Aorta (tissue), 5 donors: ENCODE measurements at regions not wholly inside any gene's neighbourhood (a gene's known extent, or its start where the extent isn't known, plus 50 kb on each side); places are given as distances from the start of the nearest gene placed in this dataset.
"Not testable (repeated sequence)": the region's sequence is repeated elsewhere in the genome, so short reads cannot be mapped to it uniquely, and the experiment has no call there.

Experiments
- ATAC-seq: fragments of 200-7000 bp; cut with Tn5 transposase; one replicate; pipeline ENCODE4 v1.9.1; 2022; ENCODE audit warnings: moderate library complexity; ENCODE audit not compliant: low FRiP score
- DNase-seq, 2 donors: peaks; one replicate each; pipeline ENCODE4 v3.0.0-alpha.2; 2020
- H3K27ac ChIP-seq, 2 donors: one replicate each; pipeline ENCODE4 v1.5.1; 2013; ENCODE audit warnings: low read length in 2 of 2, mild to moderate bottlenecking in 2 of 2, moderate library complexity in 2 of 2, control low read depth in 1 of 2, inconsistent platforms in 1 of 2, low read depth in 1 of 2
- H3K27me3 ChIP-seq, 2 donors: one replicate each; pipeline ENCODE4 v1.6.1; 2013; ENCODE audit warnings: control low read depth in 1 of 2, low read length in 1 of 2, mild to moderate bottlenecking in 1 of 2, moderate library complexity in 1 of 2; ENCODE audit not compliant: insufficient read depth in 2 of 2, control insufficient read depth in 1 of 2
- H3K36me3 ChIP-seq, 2 donors: one replicate each; pipeline ENCODE4 v1.6.1; 2013; ENCODE audit warnings: control low read depth in 1 of 2, low read length in 1 of 2, mild to moderate bottlenecking in 1 of 2; ENCODE audit not compliant: insufficient read depth in 2 of 2, control insufficient read depth in 1 of 2
- H3K4me1 ChIP-seq, 2 donors: one replicate each; pipeline ENCODE4 v1.6.1; 2013; ENCODE audit warnings: low read length in 2 of 2, control low read depth in 1 of 2, mild to moderate bottlenecking in 1 of 2, moderate library complexity in 1 of 2; ENCODE audit not compliant: insufficient read depth in 2 of 2, control insufficient read depth in 1 of 2
- H3K4me3 ChIP-seq, 2 donors: one replicate each; pipeline ENCODE4 v1.5.1; 2013; ENCODE audit warnings: low read length in 2 of 2, control low read depth in 1 of 2, mild to moderate bottlenecking in 1 of 2
- H3K9me3 ChIP-seq: one replicate; pipeline ENCODE4 v1.6.1; 2013; ENCODE audit warnings: mild to moderate bottlenecking, low read length; ENCODE audit not compliant: control insufficient read depth
- WGBS, 2 donors: extraction: QIAGEN DNeasy Blood & Tissue Kit; methylation state at CpG; one replicate each; pipeline ENCODE4 v1.1.7; 2013; 5-methylcytosine and 5-hydroxymethylcytosine counted together
- intact Hi-C, 2 donors: fragments of 100-400 bp; cut with DNase I; formaldehyde crosslinking; loops; one replicate each; pipeline versions ENCODE4 v1.14.2 to v1.15.0; 2022
- microRNA-seq, 2 donors: library from miRNA; unstranded; fragments of <30 nt; microRNA quantifications; one replicate each; pipeline ENCODE4 v1.2.0, GENCODE V29; 2020
- donor health status: healthy with polysubstance abuse.
- donor health status: Bipolar disorder and iron deficiency.
- donor health status: DM: no; HTN: no; CAD: no.
- donor health status: DM: no; HTN: no; CAD: no.
- donor health status: DM: yes; HTN: yes; CAD: no.

GRCh38 chr6:106727480-106728149, 98.2 kb downstream of the QRSL1 start:
- H3K4me3 ChIP-seq: no peak overlapping the region
- peaks cover 0 to 1% of the 10 kb centered on the region in 2 donors for H3K4me1 ChIP-seq
- ATAC-seq (no peak), DNase-seq (no peak)
- H3K27ac ChIP-seq: no peak overlapping the region
- WGBS, 2 donors: 63 to 75% methylated on average over 3 of the region's 3 CpGs
- no peaks in the 10 kb centered on the region for H3K9me3 ChIP-seq
- H3K27me3 ChIP-seq: no peaks in the 10 kb centered on the region
- intact Hi-C loops: no loop called here
- H3K36me3 ChIP-seq: no peaks in the 10 kb centered on the region

- H3K27ac ChIP-seq: no peak overlapping the region
- H3K36me3 ChIP-seq: no peaks in the 10 kb centered on the region
- no peak for DNase-seq
- H3K27me3 ChIP-seq: no peaks in the 10 kb centered on the region
- no peaks in the 10 kb centered on the region for H3K9me3 ChIP-seq
- intact Hi-C loops: no loop called here
- no peaks in the 10 kb centered on the region for H3K4me1 ChIP-seq
- ATAC-seq: no peak
- H3K4me3 ChIP-seq: no peak overlapping the region
- whole genome bisulfite sequencing, 2 donors: 24 to 27% methylated on average over 2 of the region's 2 CpGs
These were observed 95.5 kb downstream of the QRSL1 start for GRCh38 chr6:106724848-106725247.

GRCh38 chr6:106724337-106724736, 95.0 kb downstream of the QRSL1 start:
- Histone ChIP-seq H3K4me1 (no peaks in the 10 kb centered on the region), H3K27ac (no peak overlapping the region), H3K36me3 (no peaks in the 10 kb centered on the region), H3K27me3 (no peaks in the 10 kb centered on the region), H3K9me3 (no peaks in the 10 kb centered on the region), H3K4me3 (no peak overlapping the region)
- intact Hi-C loops: no loop called here
- DNase-seq: no peak
- 90 to 93% methylated on average over 4 of the region's 4 CpGs for WGBS, 2 donors
- ATAC-seq: no peak

- 99 to 100% methylated on average over 2 of the region's 2 CpGs for WGBS, 2 donors
- H3K27ac ChIP-seq, H3K4me1 ChIP-seq, ATAC-seq, DNase-seq, H3K36me3 ChIP-seq, intact Hi-C loops, H3K4me3 ChIP-seq, H3K27me3 ChIP-seq, H3K9me3 ChIP-seq: not testable (repeated sequence)
These were observed 94.0 kb downstream of the QRSL1 start for GRCh38 chr6:106723419-106723818.

- H3K36me3 ChIP-seq, DNase-seq, ATAC-seq, H3K27ac ChIP-seq, H3K9me3 ChIP-seq, H3K4me3 ChIP-seq, intact Hi-C loops, H3K4me1 ChIP-seq, H3K27me3 ChIP-seq: not testable (repeated sequence)
- WGBS, 2 donors: 69 to 92% methylated on average over 2 to 3 of the region's 4 CpGs
These were observed 91.8 kb downstream of the QRSL1 start for GRCh38 chr6:106721189-106721588.

Small RNA genes in the stretch of these regions (microRNA-seq; reads per million reads assigned to microRNA genes)
- 0 to 1.2 reads per million in 2 donors for gene MIR587
